ENCODE measurements at regions not wholly inside any gene's neighbourhood (a gene's known extent, or its start where the extent isn't known, plus 50 kb on each side); places are given as distances from the start of the nearest gene placed in this dataset.

GRCh38 chr15:77545058-77545457, 87.7 kb downstream of the LINGO1 start:
- Histone ChIP-seq H3K9ac (ENCODE audit: extremely low read depth, insufficient read length, low read length) (no peak overlapping the region), H3K14ac (ENCODE audit: insufficient read depth, low read length) (no peak overlapping the region), H4K91ac (ENCODE audit: insufficient read length, low read depth, low read length) (no peak overlapping the region), H3K23me2 (ENCODE audit: insufficient read length, low read depth, low read length, poor library complexity, severe bottlenecking) (no peaks in the 10 kb centered on the region), H3K4ac (ENCODE audit: low read depth, low read length) (no peak overlapping the region), H3K79me2 (ENCODE audit: insufficient read depth, low read length) (no peaks in the 10 kb centered on the region), H3K27me3 (ENCODE audit: insufficient read depth, low read length) (no peaks in the 10 kb centered on the region), H4K5ac (ENCODE audit: insufficient read length, low read depth, low read length) (no peak overlapping the region), H3T11ph (ENCODE audit: low read length) (no peak overlapping the region), H2AK5ac (ENCODE audit: insufficient read length, low read length) (no peak overlapping the region), H2BK15ac (ENCODE audit: low read depth, low read length) (no peak overlapping the region), H2BK120ac (ENCODE audit: low read depth, low read length, poor library complexity, severe bottlenecking) (no peak overlapping the region), H3K18ac (ENCODE audit: insufficient read length, low read depth, low read length) (no peak overlapping the region), H3K23ac (ENCODE audit: insufficient read length, low read depth, low read length) (no peak overlapping the region), H3K4me1 (ENCODE audit: insufficient read depth, low read length) (no peaks in the 10 kb centered on the region), H3K56ac (ENCODE audit: insufficient read length, low read depth, low read length) (no peak overlapping the region), H2BK12ac (ENCODE audit: insufficient read length, low read depth, low read length) (no peak overlapping the region), H3K27ac (ENCODE audit: insufficient read length, low read depth, low read length) (no peak overlapping the region), H2BK20ac (ENCODE audit: low read depth, low read length, poor library complexity, severe bottlenecking) (no peak overlapping the region), H4K20me1 (ENCODE audit: control insufficient read depth, insufficient read depth, insufficient read length) (no peaks in the 10 kb centered on the region), H3K79me1 (ENCODE audit: insufficient read depth, low read depth, low read length, poor library complexity, severe bottlenecking) (no peaks in the 10 kb centered on the region), H2AFZ (ENCODE audit: low read length) (no peak overlapping the region), H3K4me2 (ENCODE audit: insufficient read depth, insufficient read length, low read length) (no peak overlapping the region), H3K9me3 (ENCODE audit: control insufficient read depth, low read depth, low read length) (no peaks in the 10 kb centered on the region), H2BK5ac (ENCODE audit: insufficient read length, low read length) (no peak overlapping the region), H4K8ac (replicated peaks; ENCODE audit: insufficient read length, low read depth, low read length) (no peak overlapping the region)
- no peak overlapping the region for H3K4me3 Mint-ChIP-seq
- peaks cover 2 to 6% of the 10 kb centered on the region in 2 experiments; a peak in 3 of 5 replicates for H3K9me3 Mint-ChIP-seq
- DNase-seq: no peak
- no peaks in the 10 kb centered on the region for H3K36me3 Mint-ChIP-seq (ENCODE audit: insufficient read depth in 1 of 3, low read depth in 3 of 3)
- peaks cover 30 to 47% of the 10 kb centered on the region in 2 experiments for H3K4me1 Mint-ChIP-seq
- peaks cover 15% of the 10 kb centered on the region for H3K27me3 Mint-ChIP-seq (ENCODE audit: low read depth)
- no CpG with 5 or more reads among the region's 6 CpGs for WGBS (ENCODE audit: extremely low coverage, insufficient read length, low lambda C conversion rate)
- peak overlapping the region in 1 of 3 experiments; percentile 24; a peak in 1 of 7 replicates for H3K27ac Mint-ChIP-seq
- TF ChIP-seq, protein P1, sequence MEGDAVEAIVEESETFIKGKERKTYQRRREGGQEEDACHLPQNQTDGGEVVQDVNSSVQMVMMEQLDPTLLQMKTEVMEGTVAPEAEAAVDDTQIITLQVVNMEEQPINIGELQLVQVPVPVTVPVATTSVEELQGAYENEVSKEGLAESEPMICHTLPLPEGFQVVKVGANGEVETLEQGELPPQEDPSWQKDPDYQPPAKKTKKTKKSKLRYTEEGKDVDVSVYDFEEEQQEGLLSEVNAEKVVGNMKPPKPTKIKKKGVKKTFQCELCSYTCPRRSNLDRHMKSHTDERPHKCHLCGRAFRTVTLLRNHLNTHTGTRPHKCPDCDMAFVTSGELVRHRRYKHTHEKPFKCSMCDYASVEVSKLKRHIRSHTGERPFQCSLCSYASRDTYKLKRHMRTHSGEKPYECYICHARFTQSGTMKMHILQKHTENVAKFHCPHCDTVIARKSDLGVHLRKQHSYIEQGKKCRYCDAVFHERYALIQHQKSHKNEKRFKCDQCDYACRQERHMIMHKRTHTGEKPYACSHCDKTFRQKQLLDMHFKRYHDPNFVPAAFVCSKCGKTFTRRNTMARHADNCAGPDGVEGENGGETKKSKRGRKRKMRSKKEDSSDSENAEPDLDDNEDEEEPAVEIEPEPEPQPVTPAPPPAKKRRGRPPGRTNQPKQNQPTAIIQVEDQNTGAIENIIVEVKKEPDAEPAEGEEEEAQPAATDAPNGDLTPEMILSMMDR (conservative IDR thresholded peaks at IDR 0.05): no peak

All from H9 (cell line).